Naive thymus-derived CD4-positive, alpha-beta T cell (primary cell): ENCODE measurements at regions not wholly inside any gene's neighbourhood (a gene's known extent, or its start where the extent isn't known, plus 50 kb on each side); places are given as distances from the start of the nearest gene placed in this dataset.

Experiments
- ATAC-seq: fragments of 150-1000 bp; cut with Tn5 transposase; 2 replicates; pipeline ENCODE4 v1.10.0; 2021; ENCODE audit warnings: mild to moderate bottlenecking, moderate library complexity
- CTCF ChIA-PET: fragments of 350-600 bp; sonication (Branson Sonifier 250); formaldehyde crosslinking; loops from one replicate; lab custom pipeline; 2021; ENCODE audit warnings: antibody characterized with exemption; lab: Charles Lee
- POLR2A ChIA-PET: fragments of 350-600 bp; sonication (Branson Sonifier 250); formaldehyde crosslinking; loops from one replicate; lab custom pipeline; 2021; ENCODE audit warnings: antibody characterized with exemption, inconsistent platforms; lab: Charles Lee
- DNase-seq, 9 donors: peaks; one replicate each; pipeline versions ENCODE4 v3.0.0 to v3.0.0-alpha.2; 2020 to 2022; ENCODE audit warnings: mixed read lengths in 1 of 9
- H3K27ac ChIP-seq: one replicate; pipeline ENCODE4 v1.7.0; 2013; ENCODE audit warnings: mild to moderate bottlenecking, low read depth, low read length, moderate library complexity
- H3K27me3 ChIP-seq, 2 donors: one replicate each; pipeline ENCODE4 v1.7.0; 2013; ENCODE audit warnings: low read length in 2 of 2, mild to moderate bottlenecking in 2 of 2, moderate library complexity in 2 of 2; ENCODE audit not compliant: control insufficient read depth in 2 of 2, insufficient read depth in 2 of 2
- H3K36me3 ChIP-seq, 3 experiments: 1 replicate in 2 of 3; 2 replicates in 1 of 3; pipeline ENCODE4 v1.7.0; 2013; ENCODE audit warnings: low read length in 3 of 3, mild to moderate bottlenecking in 3 of 3, moderate library complexity in 1 of 3; ENCODE audit not compliant: insufficient read depth in 3 of 3, control insufficient read depth in 2 of 3
- H3K4me1 ChIP-seq, 2 donors: one replicate each; pipeline ENCODE4 v1.7.0; 2013; ENCODE audit warnings: low read length in 2 of 2, mild to moderate bottlenecking in 2 of 2, moderate library complexity in 1 of 2; ENCODE audit not compliant: control insufficient read depth in 2 of 2, insufficient read depth in 2 of 2
- H3K4me3 ChIP-seq: 2 replicates; pipeline ENCODE4 v1.7.0; 2013; ENCODE audit warnings: mild to moderate bottlenecking, low read length
- H3K9me3 ChIP-seq, 3 experiments: 1 replicate in 2 of 3; 2 replicates in 1 of 3; pipeline ENCODE4 v1.7.0; 2013; ENCODE audit warnings: low read length in 3 of 3; ENCODE audit not compliant: control insufficient read depth in 2 of 3
- H3K27ac Mint-ChIP-seq, 9 donors: one replicate each; pipeline ENCODE4 v1.8.0; 2020 to 2022; ENCODE audit warnings: mixed read lengths in 9 of 9, mild to moderate bottlenecking in 8 of 9, moderate library complexity in 5 of 9, inconsistent platforms in 2 of 9
- H3K27me3 Mint-ChIP-seq, 5 donors: one replicate each; pipeline ENCODE4 v1.8.0; 2021 to 2022; ENCODE audit warnings: mixed read lengths in 5 of 5, mild to moderate bottlenecking in 1 of 5
- H3K36me3 Mint-ChIP-seq, 5 donors: one replicate each; pipeline ENCODE4 v1.8.0; 2020 to 2022; ENCODE audit warnings: mixed read lengths in 5 of 5, mild to moderate bottlenecking in 3 of 5, inconsistent platforms in 1 of 5
- H3K4me1 Mint-ChIP-seq, 7 donors: one replicate each; pipeline ENCODE4 v1.8.0; 2020 to 2022; ENCODE audit warnings: mixed read lengths in 7 of 7, mild to moderate bottlenecking in 3 of 7, inconsistent platforms in 1 of 7
- H3K4me3 Mint-ChIP-seq, 10 donors: one replicate each; pipeline ENCODE4 v1.8.0; 2020 to 2022; ENCODE audit warnings: mild to moderate bottlenecking in 10 of 10, mixed read lengths in 10 of 10, moderate library complexity in 6 of 10, inconsistent platforms in 2 of 10
- H3K9me3 Mint-ChIP-seq, 11 donors: one replicate each; pipeline ENCODE4 v1.8.0; 2020 to 2022; ENCODE audit warnings: mixed read lengths in 11 of 11, mild to moderate bottlenecking in 4 of 11, inconsistent platforms in 1 of 11, moderate library complexity in 1 of 11
- intact Hi-C, 2 donors: fragments of 100-400 bp; cut with micrococcal nuclease; formaldehyde crosslinking; loops; one replicate each; pipeline ENCODE4 v1.15.1; 2023

GRCh38 chr2:169426069-169426663 lies 53.1 kb upstream of the BBS5 start:
- no peaks in the 10 kb centered on the region for H3K36me3 ChIP-seq
- no peak for ATAC-seq
- CTCF ChIA-PET, result no interaction called here

GRCh38 chr2:169422120-169422519 lies 57.2 kb upstream of the BBS5 start:
- Histone ChIP-seq H3K27me3 (peaks cover 0 to 4% of the 10 kb centered on the region in 2 donors), H3K27ac (no peak overlapping the region), H3K4me3 (no peak overlapping the region), H3K36me3 (no peaks in the 10 kb centered on the region), H3K4me1 (no peaks in the 10 kb centered on the region), H3K9me3 (no peaks in the 10 kb centered on the region)
- Mint-ChIP-seq H3K4me1 (no peaks in the 10 kb centered on the region), H3K9me3 (peaks cover 0 to 3% (median 0%) of the 10 kb centered on the region in 11 donors), H3K27ac (no peak overlapping the region), H3K36me3 (no peaks in the 10 kb centered on the region), H3K4me3 (no peak overlapping the region), H3K27me3 (peaks cover 21 to 47% (median 28%) of the 10 kb centered on the region in 5 donors)
- ATAC-seq, result no peak
- CTCF ChIA-PET, result no interaction called here
- no peak for DNase-seq
- POLR2A ChIA-PET, result no interaction called here
- intact Hi-C loops, result no loop called here

More at GRCh38 chr2:169426069-169426663, 53.1 kb upstream of the BBS5 start:
- no peak for DNase-seq
- H3K27me3 Mint-ChIP-seq, result peaks cover 11 to 37% (median 27%) of the 10 kb centered on the region in 5 donors
- peaks cover 0 to 3% of the 10 kb centered on the region in 2 donors for H3K27me3 ChIP-seq
- H3K9me3 Mint-ChIP-seq, result peaks cover 0 to 18% (median 3%) of the 10 kb centered on the region in 11 donors
- intact Hi-C loops, result no loop called here
- H3K9me3 ChIP-seq, result no peaks in the 10 kb centered on the region
- H3K4me1 Mint-ChIP-seq, result no peaks in the 10 kb centered on the region
- no peak overlapping the region for H3K27ac ChIP-seq
- H3K4me3 Mint-ChIP-seq, result no peak overlapping the region
- no peaks in the 10 kb centered on the region for H3K36me3 Mint-ChIP-seq
- H3K27ac Mint-ChIP-seq, result no peak overlapping the region
- POLR2A ChIA-PET, result no interaction called here
- H3K4me1 ChIP-seq, result no peaks in the 10 kb centered on the region
- no peak overlapping the region for H3K4me3 ChIP-seq

GRCh38 chr2:169415233-169415748 lies 53.0 kb upstream of the LRP2 start:
- no peak overlapping the region for H3K4me3 ChIP-seq
- H3K27me3 ChIP-seq, result no peaks in the 10 kb centered on the region
- Mint-ChIP-seq H3K36me3 (no peaks in the 10 kb centered on the region), H3K27me3 (peaks cover 38 to 59% (median 46%) of the 10 kb centered on the region in 5 donors), H3K4me3 (no peak overlapping the region), H3K27ac (no peak overlapping the region), H3K4me1 (no peaks in the 10 kb centered on the region), H3K9me3 (peaks cover 0 to 1% (median 0%) of the 10 kb centered on the region in 11 donors)
- no peaks in the 10 kb centered on the region for H3K9me3 ChIP-seq
- intact Hi-C loops, result no loop called here
- DNase-seq, result no peak
- no peak for ATAC-seq
- CTCF ChIA-PET, result no interaction called here
- POLR2A ChIA-PET, result no interaction called here
- H3K27ac ChIP-seq, result no peak overlapping the region
- no peaks in the 10 kb centered on the region for H3K4me1 ChIP-seq
- H3K36me3 ChIP-seq, result no peaks in the 10 kb centered on the region
